ENCODE measurements at regions not wholly inside any gene's neighbourhood (a gene's known extent, or its start where the extent isn't known, plus 50 kb on each side); places are given as distances from the start of the nearest gene placed in this dataset.

DNA sequence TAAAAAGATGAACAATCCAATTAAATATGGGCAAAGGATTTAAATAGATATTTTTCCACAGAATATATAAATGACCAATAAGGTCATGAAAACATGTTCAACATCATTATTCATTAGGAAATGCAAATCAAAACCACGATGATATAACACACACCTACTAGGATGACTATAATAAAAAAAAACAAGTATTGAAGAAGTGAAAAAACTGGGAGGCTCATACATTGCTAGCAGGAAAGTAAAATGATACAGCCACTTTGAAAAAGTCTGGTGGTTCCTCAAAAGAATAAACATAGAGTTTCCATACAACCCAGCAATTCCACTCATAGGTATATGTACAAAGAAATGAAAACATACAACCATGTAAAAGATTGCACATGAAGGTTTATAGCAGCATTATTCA lies 75.7 kb upstream of the RAB4A start:
- Mint-ChIP-seq H3K9me3 (no peaks in the 10 kb centered on the region), H3K27ac (no peak overlapping the region), H3K4me1 (no peaks in the 10 kb centered on the region)

DNA sequence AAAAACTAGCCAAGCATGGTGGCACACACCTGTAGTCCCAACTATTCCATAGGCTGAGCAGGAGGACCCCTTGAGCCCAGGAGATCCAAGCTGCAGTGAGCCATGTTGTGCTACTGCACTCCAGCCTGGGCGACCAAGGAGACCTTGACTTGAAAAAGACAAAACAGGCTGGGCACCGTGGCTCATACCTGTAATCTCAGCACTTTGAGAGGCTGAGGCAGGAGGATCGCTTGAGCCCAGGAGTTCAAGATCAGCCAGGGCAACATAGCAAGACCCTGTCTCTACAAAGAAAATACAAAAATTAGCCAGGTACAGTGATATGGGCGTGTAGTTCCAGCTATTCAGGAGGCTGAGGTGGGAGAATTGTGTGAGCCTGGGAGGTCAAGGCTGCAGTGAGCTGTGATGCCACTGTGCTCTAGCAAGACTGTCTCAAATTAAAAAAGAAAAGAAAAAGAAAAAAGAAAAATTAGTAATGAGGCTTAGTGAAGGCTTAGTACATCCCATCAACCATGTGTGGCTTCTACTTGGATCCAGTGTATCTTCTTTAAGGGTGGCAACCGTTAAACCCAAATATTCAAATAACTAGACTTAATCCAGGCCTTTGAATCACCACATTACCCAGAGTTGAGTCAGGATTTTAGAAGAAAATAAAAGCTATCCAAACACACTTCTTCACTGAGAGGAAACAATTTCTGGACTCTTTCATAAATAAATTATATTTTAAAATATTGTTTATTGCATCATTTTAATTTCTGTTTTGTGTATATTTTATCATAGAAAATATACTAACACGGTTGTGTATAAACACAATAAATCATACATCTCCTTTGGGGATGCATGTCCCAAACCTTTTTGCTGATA lies 74.3 kb upstream of the RAB4A start:
- ATAC-seq (replicated peaks): no peak
- H3K4me1 Mint-ChIP-seq: no peaks in the 10 kb centered on the region
- H3K36me3 Mint-ChIP-seq (ENCODE audit: low read depth): no peaks in the 10 kb centered on the region
- H3K27ac Mint-ChIP-seq: no peak overlapping the region
- no peaks in the 10 kb centered on the region for H3K27me3 Mint-ChIP-seq
- H3K9me3 Mint-ChIP-seq: no peaks in the 10 kb centered on the region
- no peak overlapping the region for H3K4me3 Mint-ChIP-seq

More for the DNA sequence above, 75.7 kb upstream of the RAB4A start:
- Mint-ChIP-seq H3K4me3 (no peak overlapping the region), H3K36me3 (ENCODE audit: low read depth) (no peaks in the 10 kb centered on the region), H3K27me3 (no peaks in the 10 kb centered on the region)
- no peak for ATAC-seq (replicated peaks)

DNA sequence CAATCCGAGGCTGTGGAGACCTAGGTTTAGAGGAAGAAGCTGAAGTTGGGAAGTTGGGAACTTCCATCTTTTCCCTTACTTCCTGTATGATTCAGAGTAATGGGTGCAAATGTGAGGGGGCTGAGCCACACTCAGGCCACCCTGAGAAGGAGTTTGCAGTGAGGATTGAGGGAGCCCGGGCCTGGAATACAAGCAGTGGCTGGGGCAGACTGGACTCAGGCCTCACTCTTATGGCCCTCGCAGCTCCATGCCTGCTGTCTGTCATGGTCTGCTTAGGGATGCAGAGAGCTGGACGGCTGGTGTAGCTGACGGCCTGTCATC lies 73.7 kb upstream of the RAB4A start:
- no peaks in the 10 kb centered on the region for H3K36me3 Mint-ChIP-seq (ENCODE audit: low read depth)

DNA sequence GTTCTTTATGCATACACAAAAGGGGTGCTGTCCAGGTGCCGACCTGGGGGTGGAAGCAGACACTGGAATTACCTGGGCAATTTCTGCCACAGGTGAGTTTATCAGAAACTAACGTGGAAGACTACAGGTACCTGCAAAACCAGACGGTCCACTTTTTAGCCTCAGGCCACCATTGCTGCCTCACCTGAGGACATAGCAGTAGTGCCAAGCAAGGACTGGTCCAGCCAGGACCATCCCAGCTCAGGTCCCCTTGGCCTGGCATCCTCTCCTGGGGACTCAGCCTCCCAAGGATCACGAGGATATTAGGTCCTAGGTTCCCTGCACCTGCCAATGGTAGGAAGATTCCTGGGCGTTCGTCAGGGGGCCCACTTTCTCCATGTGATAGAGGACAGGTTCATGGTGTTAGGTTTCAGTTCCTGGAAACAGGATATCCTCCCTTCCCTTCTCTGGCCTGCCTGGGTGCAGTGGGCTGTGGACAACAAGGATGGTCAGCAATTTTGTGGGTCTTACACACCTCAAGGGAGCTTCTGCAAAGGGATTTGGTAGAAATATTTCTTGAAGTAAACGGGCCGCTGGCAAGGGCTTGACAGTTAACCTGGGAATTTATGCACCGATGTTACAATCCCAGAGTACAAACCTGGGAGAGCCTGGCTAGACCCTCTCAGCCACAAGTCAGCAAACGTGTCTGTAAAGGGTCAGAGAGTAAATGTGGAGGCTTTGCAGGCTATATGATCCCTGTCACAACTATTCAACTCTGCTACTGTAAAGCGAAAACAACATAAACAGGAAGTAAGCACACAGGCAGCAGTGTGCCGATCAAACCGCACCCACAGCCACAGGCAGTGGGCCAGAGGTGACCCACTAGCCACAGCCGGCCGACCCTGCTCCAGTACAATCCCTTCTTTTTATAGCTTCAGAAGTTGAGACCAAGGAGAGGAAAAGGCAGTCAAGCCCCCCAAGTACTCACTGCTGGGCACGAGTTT lies 71.4 kb upstream of the RAB4A start:
- Mint-ChIP-seq H3K9me3 (no peaks in the 10 kb centered on the region), H3K27me3 (no peaks in the 10 kb centered on the region), H3K27ac (peak overlapping the region; percentile 40), H3K4me3 (peak overlapping the region; percentile 38), H3K4me1 (no peaks in the 10 kb centered on the region), H3K36me3 (ENCODE audit: low read depth) (no peaks in the 10 kb centered on the region)
- ATAC-seq (replicated peaks): peak; percentile 62

More for the DNA sequence above, 73.7 kb upstream of the RAB4A start:
- Mint-ChIP-seq H3K27ac (no peak overlapping the region), H3K4me1 (no peaks in the 10 kb centered on the region), H3K4me3 (no peak overlapping the region), H3K9me3 (no peaks in the 10 kb centered on the region), H3K27me3 (no peaks in the 10 kb centered on the region)
- ATAC-seq (replicated peaks): no peak

DNA sequence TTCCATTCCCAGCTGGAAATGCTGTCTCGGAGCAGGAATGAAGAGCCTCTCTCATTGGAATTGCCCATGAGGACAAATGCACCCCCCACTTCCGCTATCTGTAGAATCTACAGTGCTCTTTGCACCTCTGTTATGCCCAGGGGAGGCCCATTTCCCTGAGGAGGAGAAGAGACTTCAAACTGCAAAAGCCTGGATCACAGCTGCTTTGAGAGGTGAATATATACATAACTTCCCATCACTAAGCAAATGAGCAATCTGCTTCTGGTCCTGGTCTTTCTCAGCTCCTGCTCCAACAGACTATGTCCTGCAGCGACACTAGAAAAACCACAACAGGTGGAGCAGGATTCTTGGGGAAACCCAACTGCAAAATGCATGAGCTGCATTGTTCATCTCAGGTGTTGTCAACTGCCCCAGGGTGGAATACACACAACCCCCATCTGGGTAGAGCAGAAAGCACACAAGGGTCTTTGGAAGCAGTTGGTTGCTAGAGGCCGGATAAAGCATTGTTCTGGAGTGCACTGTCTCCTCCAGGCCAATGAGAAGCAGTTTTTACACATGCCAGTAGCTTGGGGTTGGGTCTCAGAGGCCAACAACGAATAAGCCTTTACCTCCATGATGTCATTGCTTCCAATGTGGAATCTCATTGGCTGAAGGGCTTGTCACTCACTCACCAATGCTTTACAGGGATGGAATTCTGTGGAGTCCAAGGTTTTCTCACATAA lies 67.7 kb upstream of the RAB4A start:
- no peaks in the 10 kb centered on the region for H3K27me3 Mint-ChIP-seq
- no peaks in the 10 kb centered on the region for H3K9me3 Mint-ChIP-seq
- H3K36me3 Mint-ChIP-seq (ENCODE audit: low read depth): no peaks in the 10 kb centered on the region
- no peak overlapping the region for H3K4me3 Mint-ChIP-seq
- no peak overlapping the region for H3K27ac Mint-ChIP-seq
- no peaks in the 10 kb centered on the region for H3K4me1 Mint-ChIP-seq
- no peak for ATAC-seq (replicated peaks)

DNA sequence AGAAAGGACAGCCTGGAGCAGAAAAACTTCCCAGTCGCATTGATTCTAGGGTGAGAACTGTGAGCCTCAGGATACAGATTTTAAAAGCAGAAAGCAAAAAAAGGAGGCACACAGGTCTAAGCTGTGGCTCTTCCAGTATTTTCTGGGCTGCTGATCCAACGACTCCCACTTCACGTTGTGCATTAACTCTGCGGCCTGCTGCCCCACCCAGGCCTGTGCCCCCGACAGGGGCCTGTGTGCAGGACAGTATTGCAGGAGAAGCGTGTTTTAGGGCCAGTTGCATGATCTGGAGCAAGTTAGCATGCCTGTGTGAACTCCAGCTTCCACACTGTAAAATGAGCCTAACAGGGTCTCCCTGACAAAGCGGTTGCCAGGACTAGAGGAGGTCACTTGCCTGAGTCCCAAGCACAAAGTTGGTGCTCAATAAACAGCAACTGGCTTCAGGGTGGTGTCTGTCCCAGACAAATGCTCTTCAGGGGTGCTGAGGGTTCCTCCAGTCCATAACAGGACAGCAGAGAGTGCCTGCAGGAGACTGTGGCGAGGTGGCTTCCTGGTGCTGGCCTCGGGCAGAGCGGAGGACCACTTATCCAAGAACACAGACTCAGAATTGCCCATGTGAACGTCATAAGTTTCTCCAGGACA lies 66.8 kb upstream of the RAB4A start:
- Mint-ChIP-seq H3K9me3 (no peaks in the 10 kb centered on the region), H3K4me3 (no peak overlapping the region), H3K36me3 (ENCODE audit: low read depth) (no peaks in the 10 kb centered on the region), H3K27ac (no peak overlapping the region), H3K27me3 (no peaks in the 10 kb centered on the region), H3K4me1 (no peaks in the 10 kb centered on the region)
- no peak for ATAC-seq (replicated peaks)

DNA sequence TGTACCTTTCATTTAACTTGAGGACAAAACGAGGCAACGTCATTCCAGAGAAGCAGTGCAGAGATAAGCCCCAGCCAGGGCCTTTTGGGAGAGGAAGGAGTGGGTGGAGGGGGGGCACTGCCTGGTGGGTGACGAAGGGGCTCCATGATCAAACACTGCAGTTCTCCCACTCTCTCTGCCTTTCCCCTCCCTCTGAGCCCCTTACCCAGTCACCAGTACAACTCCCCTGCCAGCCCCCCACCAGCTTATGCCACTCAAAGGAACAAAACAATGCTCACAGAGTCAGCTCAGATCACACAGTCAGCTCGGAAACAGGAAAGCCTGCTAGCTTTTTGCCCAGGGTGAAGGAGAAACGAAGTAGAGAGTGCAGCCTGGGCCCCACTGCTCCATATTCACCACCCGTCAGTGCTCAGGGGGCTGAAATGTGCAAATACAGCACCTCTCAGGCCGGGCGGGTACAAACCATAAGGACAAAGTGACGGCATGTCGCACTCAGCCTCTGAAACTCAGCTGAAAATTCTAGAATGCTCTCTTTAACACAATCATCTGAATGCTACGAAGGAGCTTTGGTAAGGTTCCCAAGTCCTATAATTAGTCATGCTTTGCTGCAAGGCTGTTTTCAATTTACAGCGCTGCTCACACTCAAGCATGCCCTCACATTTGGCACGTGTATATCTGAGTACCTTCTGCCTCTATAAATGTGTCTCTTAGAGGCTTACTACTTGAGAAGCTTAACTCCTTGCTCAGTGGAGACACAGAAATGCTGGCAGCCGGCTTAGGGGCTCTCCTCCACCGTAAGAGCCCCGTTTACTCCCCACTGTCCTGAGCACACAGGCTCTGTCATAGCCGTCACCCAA lies 65.8 kb upstream of the RAB4A start:
- Mint-ChIP-seq H3K4me3 (no peak overlapping the region), H3K27ac (no peak overlapping the region), H3K4me1 (no peaks in the 10 kb centered on the region), H3K27me3 (no peaks in the 10 kb centered on the region), H3K36me3 (ENCODE audit: low read depth) (no peaks in the 10 kb centered on the region), H3K9me3 (no peaks in the 10 kb centered on the region)
- no peak for ATAC-seq (replicated peaks)

DNA sequence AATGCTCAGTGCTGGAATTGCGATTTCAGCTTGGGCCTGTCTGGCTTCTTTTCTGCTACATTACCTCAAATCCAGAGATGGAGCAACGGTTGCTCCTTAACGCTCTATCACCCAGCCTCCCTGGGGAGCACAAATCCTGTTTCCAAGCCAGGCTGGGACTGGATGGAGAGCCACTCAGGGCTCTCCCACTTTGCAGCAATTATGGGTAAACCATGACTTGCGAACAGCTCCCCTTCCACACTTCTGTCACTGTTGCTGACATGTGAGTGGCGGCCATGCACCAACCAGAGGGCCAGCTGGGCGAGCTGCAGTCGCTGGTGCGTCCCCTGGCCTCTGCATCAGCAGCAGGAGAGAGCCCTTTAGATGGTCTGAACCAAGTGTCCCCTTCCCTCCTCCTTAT lies 65.1 kb upstream of the RAB4A start:
- Mint-ChIP-seq H3K27me3 (no peaks in the 10 kb centered on the region), H3K36me3 (ENCODE audit: low read depth) (no peaks in the 10 kb centered on the region), H3K4me1 (no peaks in the 10 kb centered on the region), H3K9me3 (no peaks in the 10 kb centered on the region), H3K27ac (no peak overlapping the region), H3K4me3 (no peak overlapping the region)
- ATAC-seq (replicated peaks): no peak

DNA sequence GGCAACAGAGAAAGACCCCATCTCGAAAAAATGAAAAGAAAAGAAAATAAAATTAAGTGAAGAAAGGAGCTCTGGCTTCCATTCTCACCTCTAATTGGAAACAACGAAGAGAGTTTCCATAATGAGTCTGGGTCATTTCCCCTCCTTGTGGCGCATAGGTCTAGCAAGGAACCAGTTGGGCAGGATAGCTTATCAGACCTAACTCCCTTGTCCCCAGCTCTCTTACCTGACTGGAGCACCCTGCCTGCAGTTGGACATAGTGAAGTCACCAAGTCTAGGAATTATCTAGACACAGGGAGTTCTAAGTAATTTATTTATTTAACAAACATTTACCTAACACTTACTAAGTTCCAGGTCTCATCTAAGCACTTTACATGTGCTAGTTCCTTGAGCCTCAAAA lies 63.0 kb upstream of the RAB4A start:
- Mint-ChIP-seq H3K4me3 (no peak overlapping the region), H3K9me3 (no peaks in the 10 kb centered on the region), H3K36me3 (ENCODE audit: low read depth) (no peaks in the 10 kb centered on the region), H3K4me1 (no peaks in the 10 kb centered on the region), H3K27ac (no peak overlapping the region), H3K27me3 (no peaks in the 10 kb centered on the region)
- ATAC-seq (replicated peaks): no peak

DNA sequence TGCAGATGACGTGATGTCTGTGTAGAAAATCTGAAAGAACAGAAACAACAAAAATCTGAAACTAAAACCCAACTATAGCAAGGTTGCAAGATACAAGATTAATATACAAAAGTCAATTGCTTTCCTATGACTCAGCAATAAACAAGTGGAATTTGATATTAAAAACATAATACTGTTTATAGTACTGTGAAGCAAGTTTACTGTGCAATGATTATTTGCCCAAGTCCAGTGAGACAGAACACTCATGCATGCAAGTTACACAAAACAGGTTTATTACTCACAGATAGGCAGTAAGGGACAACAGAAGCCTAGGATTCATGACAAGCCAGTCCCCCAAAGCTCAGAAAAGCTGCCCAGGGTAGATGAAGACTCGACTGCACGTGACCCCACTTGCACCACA lies 62.4 kb upstream of the RAB4A start:
- no peak for ATAC-seq (replicated peaks)
- Mint-ChIP-seq H3K4me1 (no peaks in the 10 kb centered on the region), H3K27ac (no peak overlapping the region), H3K9me3 (no peaks in the 10 kb centered on the region), H3K4me3 (no peak overlapping the region), H3K36me3 (ENCODE audit: low read depth) (no peaks in the 10 kb centered on the region), H3K27me3 (no peaks in the 10 kb centered on the region)

DNA sequence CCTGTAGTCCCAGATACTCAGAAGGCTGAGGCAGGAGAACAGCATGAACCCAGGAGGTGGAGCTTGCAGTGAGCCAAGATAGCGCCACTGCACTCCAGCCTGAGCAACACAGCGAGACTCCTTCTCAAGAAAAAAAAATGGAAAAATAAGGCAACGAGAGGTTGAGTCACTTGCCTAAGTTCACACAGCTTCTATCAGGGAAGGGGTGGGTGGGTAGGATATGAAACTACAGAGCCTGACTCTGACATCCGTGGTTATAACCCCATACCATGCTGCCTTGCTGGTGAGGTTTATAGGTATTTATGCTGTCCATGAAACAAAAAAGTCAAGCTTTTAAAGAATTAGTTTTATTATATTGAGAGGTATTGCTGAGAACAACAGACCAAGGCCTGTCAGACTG lies 61.5 kb upstream of the RAB4A start:
- no peaks in the 10 kb centered on the region for H3K27me3 Mint-ChIP-seq
- H3K36me3 Mint-ChIP-seq (ENCODE audit: low read depth): no peaks in the 10 kb centered on the region
- H3K4me3 Mint-ChIP-seq: no peak overlapping the region
- H3K4me1 Mint-ChIP-seq: no peaks in the 10 kb centered on the region
- ATAC-seq (replicated peaks): peak; percentile 76
- no peaks in the 10 kb centered on the region for H3K9me3 Mint-ChIP-seq
- H3K27ac Mint-ChIP-seq: no peak overlapping the region

DNA sequence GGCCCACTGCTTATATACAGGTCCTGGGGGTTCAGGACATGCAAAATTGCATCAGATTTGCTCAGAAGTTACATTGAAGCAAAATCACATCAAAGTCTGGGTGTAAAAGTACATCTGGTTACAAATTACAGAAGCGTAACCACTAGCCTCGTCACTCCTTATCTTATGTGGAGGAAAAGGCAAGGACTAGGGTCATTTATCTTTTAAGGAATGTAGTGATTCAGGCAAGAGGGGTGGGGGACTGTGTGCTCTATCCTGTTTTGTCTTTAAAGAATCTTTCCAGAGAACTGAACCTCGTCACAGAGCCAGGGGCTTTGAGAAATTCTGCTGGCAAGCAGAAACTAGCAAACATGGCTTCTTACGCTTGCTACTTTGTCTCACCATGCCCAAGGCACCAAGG lies 61.1 kb upstream of the RAB4A start:
- Mint-ChIP-seq H3K36me3 (ENCODE audit: low read depth) (no peaks in the 10 kb centered on the region), H3K27ac (no peak overlapping the region), H3K27me3 (no peaks in the 10 kb centered on the region), H3K4me1 (no peaks in the 10 kb centered on the region), H3K4me3 (no peak overlapping the region), H3K9me3 (no peaks in the 10 kb centered on the region)
- no peak for ATAC-seq (replicated peaks)

DNA sequence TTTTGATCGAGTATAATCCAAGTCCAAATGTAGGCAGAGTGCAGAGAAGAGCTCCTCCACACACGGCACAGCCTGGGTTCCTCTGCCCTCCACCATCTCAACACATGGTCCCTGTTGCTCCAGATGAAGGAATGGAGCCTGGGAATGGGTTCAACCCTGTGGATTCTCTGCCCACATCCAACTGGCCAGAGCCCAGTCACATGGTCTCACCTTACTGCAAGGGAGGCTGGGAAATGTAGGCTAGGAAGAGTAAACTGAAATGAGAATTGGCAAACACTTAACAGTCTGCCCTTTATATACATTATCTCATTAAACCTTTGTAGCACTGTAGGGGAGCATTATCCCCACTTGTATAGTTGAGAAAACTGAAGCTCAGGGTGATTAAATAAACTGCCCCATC lies 60.1 kb upstream of the RAB4A start:
- Mint-ChIP-seq H3K27ac (no peak overlapping the region), H3K9me3 (no peaks in the 10 kb centered on the region), H3K4me3 (no peak overlapping the region), H3K36me3 (ENCODE audit: low read depth) (no peaks in the 10 kb centered on the region), H3K27me3 (no peaks in the 10 kb centered on the region), H3K4me1 (no peaks in the 10 kb centered on the region)
- no peak for ATAC-seq (replicated peaks)

Measured in activated T-helper 17 cell treated with anti-CD3 and anti-CD28 coated beads, Interleukin-2, amount 50 U/mL, for 72 hours (primary cell).